Tibial nerve (tissue), 4 donors: ENCODE measurements at regions not wholly inside any gene's neighbourhood (a gene's known extent, or its start where the extent isn't known, plus 50 kb on each side); places are given as distances from the start of the nearest gene placed in this dataset.

Experiments used
- DNase-seq, 2 donors: peaks; one replicate each; pipeline ENCODE4 v3.0.0-alpha.2; 2019; ENCODE audit warnings: low spot score in 2 of 2
- H3K27ac ChIP-seq, 4 donors: fragments of 200-600 bp; sonication (generic) in 3 of 4; one replicate each; pipeline ENCODE4 v1.5.1; 2017 to 2019; ENCODE audit warnings: mild to moderate bottlenecking in 1 of 4
- H3K27me3 ChIP-seq, 2 donors: fragments of 200-600 bp; sonication (generic) in 1 of 2; one replicate each; pipeline versions ENCODE4 v1.5.1 to v1.6.0; 2017 to 2019
- H3K36me3 ChIP-seq, 3 donors: fragments of 200-600 bp; sonication (generic); one replicate each; pipeline ENCODE4 v1.5.1; 2018 to 2019
- H3K4me1 ChIP-seq, 4 donors: fragments of 200-600 bp; sonication (generic) in 3 of 4; one replicate each; pipeline ENCODE4 v1.5.1; 2017 to 2019
- H3K4me3 ChIP-seq, 4 donors: fragments of 200-600 bp; sonication (generic) in 3 of 4; one replicate each; pipeline ENCODE4 v1.5.1; 2017 to 2019; ENCODE audit warnings: mild to moderate bottlenecking in 1 of 4, moderate library complexity in 1 of 4
- H3K9me3 ChIP-seq, 4 donors: fragments of 200-600 bp; sonication (generic) in 3 of 4; one replicate each; pipeline ENCODE4 v1.5.1; 2017 to 2019
- EP300 ChIP-seq, 2 donors: sonication (generic); formaldehyde crosslinking; IDR thresholded peaks; one replicate each; pipeline ENCODE4 v1.6.1; 2017; ENCODE audit warnings: antibody characterized with exemption in 2 of 2, mild to moderate bottlenecking in 1 of 2
- POLR2A ChIP-seq, 2 donors: fragments of 450-650 bp; IDR thresholded peaks; one replicate each; pipeline ENCODE4 v1.6.1; 2017; ENCODE audit warnings: antibody characterized with exemption in 2 of 2, mild to moderate bottlenecking in 2 of 2, moderate library complexity in 2 of 2
- WGBS, 2 donors: methylation state at CpG; one replicate each; pipeline ENCODE4 v1.1.5; 2018; 5-methylcytosine and 5-hydroxymethylcytosine counted together
- TF ChIP-seq, protein P1 (sequence below), 5 experiments: fragments of 200-600 bp in 3 of 5; fragments of 450-650 bp in 2 of 5; sonication (generic) in 3 of 5; IDR thresholded peaks; one replicate each; pipeline ENCODE4 v1.5.1; 2016 to 2019; ENCODE audit warnings: antibody characterized with exemption in 5 of 5, mild to moderate bottlenecking in 3 of 5, moderate library complexity in 2 of 5

DNA sequence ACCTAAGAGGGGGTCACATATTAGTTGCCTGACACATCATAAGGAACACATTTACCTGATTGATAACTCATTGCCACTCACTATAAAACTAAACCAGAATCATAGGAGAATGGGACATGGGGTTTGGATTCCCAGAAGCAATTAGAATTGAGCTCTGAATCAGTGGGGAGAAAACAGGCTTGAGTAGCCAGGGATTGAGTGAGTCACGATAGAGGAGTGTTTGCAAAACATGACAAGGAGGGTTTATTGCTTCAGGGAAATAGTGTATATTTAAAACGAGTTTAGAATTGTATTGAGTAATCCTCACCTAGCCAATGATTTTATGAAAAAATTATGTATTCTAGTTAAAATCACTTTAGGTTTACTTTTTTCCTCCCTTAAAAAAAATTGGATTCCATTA, 101.1 kb upstream of the THRB start:
- Histone ChIP-seq H3K9me3 (no peaks in the 10 kb centered on the region), H3K36me3 (no peaks in the 10 kb centered on the region), H3K4me3 (no peak overlapping the region), H3K27ac (no peak overlapping the region), H3K4me1 (peaks cover 0 to 5% (median 0%) of the 10 kb centered on the region in 4 donors), H3K27me3 (no peaks in the 10 kb centered on the region)
- DNase-seq, result no peak
- TF ChIP-seq EP300 (IDR thresholded peaks at IDR 0.05) (no peak), POLR2A (IDR thresholded peaks at IDR 0.05) (no peak)
- TF ChIP-seq, protein P1, sequence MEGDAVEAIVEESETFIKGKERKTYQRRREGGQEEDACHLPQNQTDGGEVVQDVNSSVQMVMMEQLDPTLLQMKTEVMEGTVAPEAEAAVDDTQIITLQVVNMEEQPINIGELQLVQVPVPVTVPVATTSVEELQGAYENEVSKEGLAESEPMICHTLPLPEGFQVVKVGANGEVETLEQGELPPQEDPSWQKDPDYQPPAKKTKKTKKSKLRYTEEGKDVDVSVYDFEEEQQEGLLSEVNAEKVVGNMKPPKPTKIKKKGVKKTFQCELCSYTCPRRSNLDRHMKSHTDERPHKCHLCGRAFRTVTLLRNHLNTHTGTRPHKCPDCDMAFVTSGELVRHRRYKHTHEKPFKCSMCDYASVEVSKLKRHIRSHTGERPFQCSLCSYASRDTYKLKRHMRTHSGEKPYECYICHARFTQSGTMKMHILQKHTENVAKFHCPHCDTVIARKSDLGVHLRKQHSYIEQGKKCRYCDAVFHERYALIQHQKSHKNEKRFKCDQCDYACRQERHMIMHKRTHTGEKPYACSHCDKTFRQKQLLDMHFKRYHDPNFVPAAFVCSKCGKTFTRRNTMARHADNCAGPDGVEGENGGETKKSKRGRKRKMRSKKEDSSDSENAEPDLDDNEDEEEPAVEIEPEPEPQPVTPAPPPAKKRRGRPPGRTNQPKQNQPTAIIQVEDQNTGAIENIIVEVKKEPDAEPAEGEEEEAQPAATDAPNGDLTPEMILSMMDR (IDR thresholded peaks at IDR 0.05), result no peak
- 66 to 77% methylated on average over 2 of the region's 2 CpGs for WGBS, 2 donors

DNA sequence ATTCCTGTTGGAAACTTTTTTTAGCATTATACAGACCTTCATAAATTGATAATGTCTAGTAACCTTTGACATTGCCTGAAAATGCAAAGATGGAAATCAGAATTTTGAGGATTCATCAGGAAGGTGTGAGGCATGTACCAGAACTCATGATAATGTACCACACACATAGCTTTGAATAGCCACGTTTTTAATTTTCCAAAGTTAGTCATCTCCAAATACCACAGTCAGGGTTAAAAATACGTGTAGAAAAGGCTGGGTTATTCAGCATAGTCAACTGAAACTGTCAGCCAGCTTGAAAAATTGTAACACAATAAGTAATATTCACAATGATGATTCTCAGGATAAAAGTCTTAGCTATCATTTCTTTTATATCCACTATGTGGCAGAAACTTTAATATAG, 102.0 kb upstream of the THRB start:
- Histone ChIP-seq H3K27ac (no peak overlapping the region), H3K4me1 (peaks cover 0 to 5% (median 0%) of the 10 kb centered on the region in 4 donors), H3K27me3 (no peaks in the 10 kb centered on the region), H3K36me3 (no peaks in the 10 kb centered on the region), H3K4me3 (no peak overlapping the region), H3K9me3 (no peaks in the 10 kb centered on the region)
- 65 to 68% methylated on average over 2 of the region's 2 CpGs for WGBS, 2 donors
- DNase-seq, result no peak
- TF ChIP-seq, protein P1 (IDR thresholded peaks at IDR 0.05), result no peak
- no peak for TF ChIP-seq EP300 (IDR thresholded peaks at IDR 0.05)
- TF ChIP-seq POLR2A (IDR thresholded peaks at IDR 0.05), result no peak

DNA sequence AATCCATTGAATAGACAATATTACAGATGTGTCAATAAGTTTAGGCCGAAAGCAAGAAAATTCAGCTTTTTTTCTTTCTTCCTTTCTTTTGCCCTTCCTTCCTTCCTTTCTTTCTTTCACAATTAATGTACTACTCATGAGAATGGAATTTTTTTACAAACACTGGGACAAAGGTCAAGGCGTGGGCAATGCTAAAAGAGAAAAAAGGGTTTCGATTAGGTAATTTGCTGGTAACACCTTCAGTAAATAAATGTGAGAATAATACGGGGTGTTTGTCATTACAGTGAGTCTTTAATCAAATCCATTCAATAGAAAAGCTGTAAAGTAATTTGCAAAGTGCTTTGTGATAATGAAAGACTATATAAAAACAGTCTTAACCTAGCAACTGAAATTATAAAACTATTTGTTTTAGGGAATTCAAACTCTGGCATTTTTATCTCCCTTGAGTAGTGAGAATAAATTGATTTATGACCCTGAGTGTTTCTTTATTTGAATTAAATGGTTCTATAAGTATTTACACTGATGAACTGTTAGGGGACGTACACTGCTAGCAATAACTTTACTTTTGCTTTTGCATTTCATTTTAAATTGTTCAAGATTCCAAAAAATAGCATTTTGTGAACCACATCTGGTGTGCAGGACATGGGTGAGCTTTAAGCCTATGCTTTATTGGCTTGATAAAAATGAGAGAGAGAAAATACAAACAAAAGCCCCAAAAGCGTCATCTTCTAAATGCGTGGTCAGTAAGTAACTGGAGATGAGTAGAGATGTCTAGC, 104.2 kb upstream of the THRB start:
- DNase-seq, result no peak
- TF ChIP-seq EP300 (IDR thresholded peaks at IDR 0.05) (no peak), POLR2A (IDR thresholded peaks at IDR 0.05) (no peak)
- TF ChIP-seq, protein P1 (IDR thresholded peaks at IDR 0.05), result no peak
- Histone ChIP-seq H3K27me3 (no peaks in the 10 kb centered on the region), H3K36me3 (no peaks in the 10 kb centered on the region), H3K27ac (no peak overlapping the region), H3K9me3 (no peaks in the 10 kb centered on the region), H3K4me3 (no peak overlapping the region), H3K4me1 (peaks cover 0 to 5% (median 0%) of the 10 kb centered on the region in 4 donors)
- WGBS, 2 donors, result 48 to 49% methylated on average over 7 of the region's 7 CpGs

DNA sequence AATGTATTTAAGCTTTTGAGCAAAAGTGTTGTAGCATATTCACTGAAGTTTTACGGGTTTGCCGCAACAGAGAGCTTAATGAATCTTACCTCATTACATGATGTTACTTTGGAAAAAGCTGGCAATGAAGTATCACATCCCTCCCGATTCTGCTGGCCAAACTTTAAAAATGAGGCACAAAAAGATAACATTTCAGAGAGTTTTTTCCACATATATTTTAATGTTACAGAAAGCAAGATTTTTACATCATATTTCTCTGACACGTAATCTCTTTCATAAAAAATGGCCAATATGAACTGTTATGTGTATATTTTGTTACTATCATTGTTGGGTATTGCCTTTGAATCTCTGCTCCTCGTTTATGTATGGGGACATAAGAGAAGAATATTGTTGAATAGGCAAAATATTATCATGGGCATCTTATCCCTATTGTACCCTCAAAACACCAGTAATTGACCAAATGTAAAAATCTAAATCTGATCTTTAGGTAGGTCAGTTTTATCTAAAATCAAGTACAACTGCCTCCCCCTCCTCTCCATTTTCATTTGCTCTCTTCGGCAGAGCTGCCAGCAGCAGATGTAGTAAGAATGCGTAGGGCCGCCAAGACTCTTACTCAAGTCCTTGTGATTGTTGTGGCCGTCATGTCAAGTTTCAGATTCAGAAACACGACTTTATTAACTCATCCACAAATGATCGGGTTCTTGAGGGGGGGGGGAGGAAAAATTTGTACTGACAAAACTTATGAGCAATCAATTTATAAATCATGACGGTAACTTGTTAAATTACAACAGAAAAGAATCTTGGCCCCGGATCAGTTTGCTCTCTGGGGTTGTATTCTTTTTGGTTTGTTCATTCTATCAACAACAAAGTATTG, 106.7 kb upstream of the THRB start:
- DNase-seq, result no peak
- Histone ChIP-seq H3K27me3 (no peaks in the 10 kb centered on the region), H3K4me1 (peaks cover 0 to 5% (median 0%) of the 10 kb centered on the region in 4 donors), H3K4me3 (no peak overlapping the region), H3K27ac (no peak overlapping the region), H3K9me3 (no peaks in the 10 kb centered on the region), H3K36me3 (no peaks in the 10 kb centered on the region)
- no peak for TF ChIP-seq POLR2A (IDR thresholded peaks at IDR 0.05)
- TF ChIP-seq, protein P1 (IDR thresholded peaks at IDR 0.05), result no peak
- no peak for TF ChIP-seq EP300 (IDR thresholded peaks at IDR 0.05)
- WGBS, 2 donors, result 80 to 81% methylated on average over 13 of the region's 13 CpGs

DNA sequence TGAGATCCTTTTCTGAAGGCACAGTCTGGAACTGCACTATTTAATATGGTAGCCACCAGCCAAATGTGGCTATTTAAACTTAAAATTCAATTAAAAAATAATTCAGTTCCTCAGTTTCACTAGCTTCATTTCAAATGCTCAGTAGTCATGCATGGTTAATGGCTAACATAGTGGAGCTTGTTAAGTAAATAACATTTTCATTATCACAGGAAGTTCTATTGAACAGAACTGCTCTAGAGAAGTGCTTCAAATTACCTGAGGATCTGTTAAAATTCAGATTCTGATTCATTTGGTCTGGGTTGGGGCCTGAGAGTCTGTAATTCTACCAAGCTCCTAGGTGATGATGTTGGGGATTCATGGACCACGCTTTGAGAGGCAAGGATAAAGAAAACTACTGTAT, 109.6 kb upstream of the THRB start:
- no peak for TF ChIP-seq POLR2A (IDR thresholded peaks at IDR 0.05)
- no peak for TF ChIP-seq EP300 (IDR thresholded peaks at IDR 0.05)
- TF ChIP-seq, protein P1 (IDR thresholded peaks at IDR 0.05), result no peak
- H3K4me1 ChIP-seq, result no peaks in the 10 kb centered on the region
- no peak for DNase-seq

More for the DNA sequence above, 109.6 kb upstream of the THRB start:
- Histone ChIP-seq H3K27ac (no peak overlapping the region), H3K9me3 (no peaks in the 10 kb centered on the region), H3K27me3 (no peaks in the 10 kb centered on the region), H3K36me3 (no peaks in the 10 kb centered on the region), H3K4me3 (no peak overlapping the region)
- 94 to 98% methylated on average over 1 of the region's 1 CpG for WGBS, 2 donors
